Mesothelial cell of epicardium (in vitro differentiated cells): ENCODE measurements at regions not wholly inside any gene's neighbourhood (a gene's known extent, or its start where the extent isn't known, plus 50 kb on each side); places are given as distances from the start of the nearest gene placed in this dataset.

Experiments
- DNase-seq, 2 experiments: peaks; one replicate each; pipeline ENCODE4 v3.0.0; 2021; ENCODE audit warnings: low spot score in 2 of 2; ENCODE audit not compliant: unreplicated experiment in 2 of 2
- H3K27ac Mint-ChIP-seq: 2 replicates; pipeline ENCODE4 v1.8.0; 2021; ENCODE audit warnings: mixed read lengths
- H3K27me3 Mint-ChIP-seq: 2 replicates; pipeline ENCODE4 v1.8.0; 2021; ENCODE audit warnings: low read depth, mixed read lengths
- H3K36me3 Mint-ChIP-seq: 2 replicates; pipeline ENCODE4 v1.8.0; 2021; ENCODE audit warnings: mixed read lengths
- H3K4me1 Mint-ChIP-seq: 2 replicates; pipeline ENCODE4 v1.8.0; 2021; ENCODE audit warnings: mixed read lengths
- H3K4me3 Mint-ChIP-seq: 2 replicates; pipeline ENCODE4 v1.8.0; 2021; ENCODE audit warnings: mild to moderate bottlenecking, moderate library complexity, mixed read lengths
- H3K9me3 Mint-ChIP-seq: 2 replicates; pipeline ENCODE4 v1.8.0; 2021; ENCODE audit warnings: mixed read lengths
- TF ChIP-seq, protein P1 (sequence below): fragments of 200-600 bp; sonication (generic); IDR thresholded peaks from one replicate; pipeline ENCODE4 v1.5.0; 2021; ENCODE audit warnings: antibody characterized with exemption; ENCODE audit not compliant: unreplicated experiment

DNA sequence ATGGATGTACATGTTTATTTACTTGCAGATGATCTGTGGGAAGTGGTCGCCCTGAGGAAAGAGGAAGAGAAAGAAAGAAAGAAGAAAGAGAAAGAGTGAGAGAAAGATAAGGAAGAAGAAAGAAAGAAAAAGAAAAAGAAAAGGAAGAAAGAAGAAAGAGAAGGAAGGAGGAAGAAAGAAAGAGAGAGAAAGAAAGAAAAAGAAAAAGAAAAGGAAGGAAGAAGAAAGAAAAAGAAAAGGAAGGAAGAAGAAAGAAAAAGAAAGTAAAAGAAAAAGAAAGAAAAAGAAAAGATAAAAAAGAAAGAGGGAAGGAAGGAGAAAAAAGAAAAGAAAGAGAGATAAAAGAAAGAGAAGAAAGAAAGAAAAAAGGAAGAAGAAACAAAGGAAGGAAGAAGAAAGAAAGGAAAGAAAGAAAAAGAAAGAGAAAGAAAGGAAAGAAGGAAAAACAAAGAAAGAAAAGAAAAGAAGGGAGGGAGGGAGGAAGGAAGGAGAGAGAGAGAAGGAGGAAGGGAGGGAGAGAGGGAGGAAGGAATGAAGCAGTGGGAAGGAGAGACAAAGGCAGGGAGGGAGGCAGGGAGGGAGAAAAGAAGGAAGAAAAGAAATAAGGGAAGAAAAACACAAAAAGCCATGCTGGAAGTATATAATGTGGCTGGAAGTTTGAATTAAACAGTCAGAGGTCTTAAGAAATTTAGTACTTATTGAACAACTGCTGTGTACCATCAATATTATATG, 976.6 kb downstream of the FAM181B start:
- no peaks in the 10 kb centered on the region for H3K36me3 Mint-ChIP-seq
- H3K27ac Mint-ChIP-seq: no peak overlapping the region
- no peaks in the 10 kb centered on the region for H3K9me3 Mint-ChIP-seq
- peaks cover 2% of the 10 kb centered on the region for H3K27me3 Mint-ChIP-seq
- TF ChIP-seq, protein P1, sequence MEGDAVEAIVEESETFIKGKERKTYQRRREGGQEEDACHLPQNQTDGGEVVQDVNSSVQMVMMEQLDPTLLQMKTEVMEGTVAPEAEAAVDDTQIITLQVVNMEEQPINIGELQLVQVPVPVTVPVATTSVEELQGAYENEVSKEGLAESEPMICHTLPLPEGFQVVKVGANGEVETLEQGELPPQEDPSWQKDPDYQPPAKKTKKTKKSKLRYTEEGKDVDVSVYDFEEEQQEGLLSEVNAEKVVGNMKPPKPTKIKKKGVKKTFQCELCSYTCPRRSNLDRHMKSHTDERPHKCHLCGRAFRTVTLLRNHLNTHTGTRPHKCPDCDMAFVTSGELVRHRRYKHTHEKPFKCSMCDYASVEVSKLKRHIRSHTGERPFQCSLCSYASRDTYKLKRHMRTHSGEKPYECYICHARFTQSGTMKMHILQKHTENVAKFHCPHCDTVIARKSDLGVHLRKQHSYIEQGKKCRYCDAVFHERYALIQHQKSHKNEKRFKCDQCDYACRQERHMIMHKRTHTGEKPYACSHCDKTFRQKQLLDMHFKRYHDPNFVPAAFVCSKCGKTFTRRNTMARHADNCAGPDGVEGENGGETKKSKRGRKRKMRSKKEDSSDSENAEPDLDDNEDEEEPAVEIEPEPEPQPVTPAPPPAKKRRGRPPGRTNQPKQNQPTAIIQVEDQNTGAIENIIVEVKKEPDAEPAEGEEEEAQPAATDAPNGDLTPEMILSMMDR: no peak
- no peaks in the 10 kb centered on the region for H3K4me1 Mint-ChIP-seq
- H3K4me3 Mint-ChIP-seq: no peak overlapping the region
- DNase-seq: no peak

DNA sequence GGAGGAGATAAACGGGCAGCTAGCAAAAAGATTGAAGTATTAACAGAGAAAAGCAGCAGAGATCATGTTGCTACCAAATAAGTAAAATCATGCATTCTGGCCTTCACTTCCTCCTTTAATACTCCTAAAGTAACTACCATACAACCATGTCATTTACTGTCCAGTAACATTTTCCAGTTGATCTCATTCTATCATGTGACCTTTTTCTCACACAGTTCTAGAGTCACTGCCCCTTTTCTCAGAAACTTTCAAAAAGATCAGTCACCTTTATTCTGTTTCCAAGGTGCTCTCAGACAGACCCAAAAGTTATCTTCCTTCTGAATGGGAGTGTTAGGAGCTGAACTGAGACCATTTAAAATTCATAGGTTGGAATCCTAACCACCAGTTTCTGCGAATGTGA, 984.4 kb downstream of the FAM181B start:
- Mint-ChIP-seq H3K4me3 (no peak overlapping the region), H3K27ac (no peak overlapping the region), H3K4me1 (no peaks in the 10 kb centered on the region), H3K36me3 (no peaks in the 10 kb centered on the region), H3K9me3 (no peaks in the 10 kb centered on the region), H3K27me3 (no peaks in the 10 kb centered on the region)
- TF ChIP-seq, protein P1: no peak
- DNase-seq: no peak

DNA sequence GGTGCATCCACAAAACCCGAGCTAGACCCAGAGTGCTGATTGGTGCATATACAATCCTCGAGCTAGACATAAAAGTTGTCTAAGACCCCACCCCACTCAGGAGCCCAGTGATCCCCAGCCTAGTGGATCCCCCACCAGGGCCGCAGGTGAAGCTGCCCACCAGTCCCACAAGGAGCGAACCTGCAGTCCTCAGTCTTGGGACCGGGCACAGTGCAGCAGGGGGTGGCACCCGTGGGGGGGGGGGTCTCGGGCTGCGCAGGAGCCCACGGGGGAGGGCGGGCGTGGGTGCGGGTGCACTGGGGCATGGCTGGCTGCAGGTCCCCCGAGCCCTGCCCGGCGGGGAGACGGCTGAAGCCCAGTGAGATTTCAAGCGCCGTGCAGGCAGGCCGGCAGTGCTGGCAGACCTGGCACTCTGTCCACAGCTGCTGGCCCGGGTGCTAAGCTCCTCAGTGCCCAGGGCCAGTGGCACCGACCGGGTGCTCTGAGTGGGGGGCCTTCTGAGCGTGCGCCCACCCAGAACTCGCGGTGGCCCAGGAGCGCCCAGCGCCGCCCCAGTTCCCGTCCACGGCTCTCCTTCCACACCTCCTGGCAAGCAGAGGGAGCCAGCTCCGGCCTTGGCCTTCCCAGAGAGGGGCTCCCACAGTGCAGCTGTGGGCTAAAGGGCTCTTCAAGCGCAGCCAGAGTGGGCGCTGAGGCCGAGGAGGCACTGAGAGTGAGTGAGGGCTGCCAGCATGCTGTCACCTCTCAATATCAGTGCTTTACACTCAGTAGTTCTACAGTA, 989.1 kb downstream of the FAM181B start:
- H3K36me3 Mint-ChIP-seq: no peaks in the 10 kb centered on the region
- H3K9me3 Mint-ChIP-seq: peaks cover under 1% of the 10 kb centered on the region
- TF ChIP-seq, protein P1: no peak
- no peak overlapping the region for H3K4me3 Mint-ChIP-seq
- no peaks in the 10 kb centered on the region for H3K4me1 Mint-ChIP-seq
- DNase-seq: no peak
- no peaks in the 10 kb centered on the region for H3K27me3 Mint-ChIP-seq
- no peak overlapping the region for H3K27ac Mint-ChIP-seq

DNA sequence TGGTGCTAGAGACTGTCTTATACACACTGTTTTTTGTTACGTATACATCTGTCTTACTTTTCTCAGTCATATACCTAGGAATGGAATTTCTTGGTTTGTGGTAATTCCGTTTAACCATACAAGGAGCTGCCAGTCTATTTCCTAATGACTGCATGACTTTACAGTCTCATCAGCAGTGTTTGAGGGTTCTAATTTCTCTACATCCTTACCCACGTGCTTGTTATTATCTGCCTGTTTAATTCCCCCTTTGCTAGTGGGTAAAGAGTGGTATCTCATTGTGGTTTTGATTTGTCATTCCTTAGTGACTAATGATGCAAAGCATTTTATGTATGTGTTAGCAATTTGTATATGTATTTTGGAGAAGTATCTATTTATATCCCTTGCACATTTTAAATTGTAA, 1008.0 kb downstream of the FAM181B start:
- Mint-ChIP-seq H3K27me3 (no peaks in the 10 kb centered on the region), H3K4me1 (no peaks in the 10 kb centered on the region), H3K27ac (no peak overlapping the region), H3K9me3 (peaks cover 54% of the 10 kb centered on the region), H3K4me3 (no peak overlapping the region), H3K36me3 (peaks cover 9% of the 10 kb centered on the region)
- no peak for DNase-seq
- TF ChIP-seq, protein P1: no peak

DNA sequence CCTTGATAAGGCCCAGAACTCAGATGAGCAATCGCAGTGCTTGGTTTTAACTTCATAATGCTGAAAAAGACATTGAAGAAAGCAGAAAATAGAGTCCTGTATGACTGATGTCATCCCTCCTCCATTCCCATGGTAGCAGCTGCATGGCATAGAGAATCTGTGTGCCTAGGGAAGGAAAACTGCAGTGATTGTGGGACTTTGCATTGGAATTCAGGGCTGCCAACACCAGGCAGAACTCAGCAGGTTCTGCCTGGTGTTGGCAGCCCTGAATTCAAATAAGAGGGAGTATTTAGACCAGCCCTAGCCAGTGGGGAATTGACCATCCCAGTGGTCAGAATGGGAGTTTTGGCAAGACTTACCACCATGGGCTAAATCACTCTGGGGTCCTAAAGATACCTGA, 1016.0 kb downstream of the FAM181B start:
- Mint-ChIP-seq H3K27me3 (no peaks in the 10 kb centered on the region), H3K36me3 (no peaks in the 10 kb centered on the region), H3K4me1 (no peaks in the 10 kb centered on the region), H3K27ac (no peak overlapping the region), H3K9me3 (peaks cover 32% of the 10 kb centered on the region), H3K4me3 (no peak overlapping the region)
- TF ChIP-seq, protein P1: no peak
- DNase-seq: no peak
